Epithelial cell of prostate (primary cell): ENCODE measurements at regions not wholly inside any gene's neighbourhood (a gene's known extent, or its start where the extent isn't known, plus 50 kb on each side); places are given as distances from the start of the nearest gene placed in this dataset.
"Not testable (repeated sequence)": the region's sequence is repeated elsewhere in the genome, so short reads cannot be mapped to it uniquely, and the experiment has no call there.

Experiments
- DNase-seq: peaks from one replicate; pipeline ENCODE4 v3.0.0-alpha.2; 2011; ENCODE audit warnings: low read depth, low spot score
- H3K27ac ChIP-seq: fragments of 450-650 bp; 2 replicates; pipeline ENCODE4 v1.5.1; 2017; ENCODE audit warnings: mild to moderate bottlenecking

DNA sequence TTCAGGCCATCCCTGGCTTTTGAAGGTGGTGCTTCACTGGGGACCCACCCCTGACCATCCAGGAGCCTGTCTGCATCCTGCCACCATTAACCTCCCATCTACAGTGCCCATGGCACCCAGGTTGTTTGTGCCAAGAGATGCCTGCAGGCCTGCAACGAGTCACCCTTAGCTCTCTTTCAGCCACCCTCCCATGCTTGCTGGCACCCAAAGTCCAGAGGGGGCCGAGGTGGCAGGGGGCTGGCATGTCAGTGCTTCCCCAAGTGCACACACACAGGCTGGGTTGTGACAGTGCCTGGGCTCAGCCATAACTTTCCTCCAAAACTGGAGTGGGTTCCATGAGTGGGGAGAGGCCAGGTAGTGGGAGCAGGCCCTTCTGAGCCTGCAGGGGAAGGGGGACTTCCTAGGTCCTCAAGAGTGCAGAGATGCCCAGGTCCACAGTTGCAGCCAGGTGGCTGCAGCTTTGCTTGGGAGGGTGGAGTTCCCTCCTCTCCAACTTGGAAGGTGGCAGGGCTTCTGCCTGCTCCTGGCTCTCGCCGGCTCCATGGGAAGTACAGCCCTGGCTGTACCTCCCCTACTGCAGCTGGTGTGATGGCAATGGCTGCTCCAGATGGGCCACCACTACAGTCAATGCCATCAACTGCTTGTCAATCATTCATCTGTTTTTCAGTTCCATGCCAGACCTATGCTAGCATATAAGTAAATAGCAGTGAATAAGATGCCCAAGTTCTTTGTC, 235.9 kb upstream of the GIMD1 start:
- no peak overlapping the region for H3K27ac ChIP-seq
- DNase-seq: no peak

DNA sequence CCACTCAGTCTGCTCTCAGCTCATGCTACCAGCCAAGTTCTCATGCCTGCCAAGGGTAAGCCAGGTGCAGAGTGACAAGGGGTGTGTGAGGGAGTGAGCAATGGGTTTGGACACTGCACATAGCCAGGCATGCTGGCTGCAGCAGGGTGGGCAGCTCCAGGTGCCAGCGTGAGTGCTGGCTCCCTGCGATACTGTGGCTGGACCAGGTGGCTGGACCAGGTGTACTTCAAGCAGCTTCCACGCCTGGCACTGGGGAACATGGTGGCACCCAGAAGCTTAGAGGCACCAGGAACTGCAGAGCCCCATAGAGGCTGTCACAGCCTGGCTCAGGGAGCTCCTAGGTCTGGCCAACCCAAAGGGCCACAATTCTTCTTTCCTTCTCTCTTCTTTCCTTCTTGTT, 234.9 kb upstream of the GIMD1 start:
- H3K27ac ChIP-seq: no peak overlapping the region
- DNase-seq: no peak

DNA sequence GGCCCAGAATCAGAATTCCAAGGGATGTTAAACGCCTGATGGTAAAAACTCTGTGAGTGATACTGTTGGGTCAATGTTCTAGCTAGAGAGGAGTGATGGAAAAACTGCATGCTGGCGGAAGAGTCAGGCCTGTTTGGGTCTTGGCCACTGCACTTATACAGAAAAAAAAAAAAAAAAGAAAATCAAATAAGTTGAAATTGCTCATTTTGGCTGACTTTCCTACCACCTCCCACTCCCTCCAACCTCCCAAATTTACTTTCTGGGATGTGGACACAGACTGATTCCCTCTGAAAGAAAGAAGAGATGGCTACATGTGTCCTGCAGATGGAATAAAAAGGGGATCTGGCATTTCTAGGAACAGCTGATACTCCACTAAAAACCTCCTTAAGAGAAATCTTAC, 234.1 kb upstream of the GIMD1 start:
- DNase-seq: no peak
- H3K27ac ChIP-seq: no peak overlapping the region

DNA sequence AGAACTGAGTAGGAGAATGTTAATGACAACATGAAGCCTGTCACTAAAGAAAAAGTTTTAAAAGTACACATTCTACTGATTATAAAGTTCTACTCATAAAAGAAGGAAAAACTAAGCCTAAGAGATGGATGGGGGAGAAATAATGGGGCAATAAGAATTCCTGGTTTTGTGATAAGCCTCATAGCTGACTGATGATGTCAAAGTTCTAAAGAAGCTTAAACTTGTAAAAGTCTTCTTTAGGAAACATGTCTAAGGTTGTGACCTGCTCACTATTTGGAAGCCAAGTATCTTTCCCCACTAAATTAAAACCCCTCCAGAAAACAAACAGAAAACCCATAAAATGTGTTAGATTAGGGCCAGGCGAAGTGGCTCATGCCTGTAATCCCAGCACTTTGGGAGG, 232.9 kb upstream of the GIMD1 start:
- DNase-seq: no peak
- no peak overlapping the region for H3K27ac ChIP-seq

DNA sequence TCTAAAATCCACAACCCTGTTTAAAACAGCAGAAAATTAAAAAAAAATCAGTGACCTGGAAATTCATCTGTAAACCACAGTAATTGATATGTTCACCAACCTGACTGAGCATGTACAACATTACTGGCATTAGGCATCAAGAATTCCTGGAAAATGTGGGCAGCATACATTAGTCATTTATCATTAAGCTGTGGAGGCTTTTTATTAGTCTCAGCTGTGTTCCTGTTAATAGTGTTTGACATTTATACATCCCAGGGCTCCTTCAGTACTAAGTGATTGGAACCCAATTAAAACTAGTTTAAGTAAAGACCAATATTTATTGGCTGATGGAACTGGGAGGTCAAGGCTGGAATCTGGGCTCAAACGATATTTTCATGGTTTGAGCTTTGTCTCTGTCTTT, 227.3 kb upstream of the GIMD1 start:
- no peak for DNase-seq
- no peak overlapping the region for H3K27ac ChIP-seq

DNA sequence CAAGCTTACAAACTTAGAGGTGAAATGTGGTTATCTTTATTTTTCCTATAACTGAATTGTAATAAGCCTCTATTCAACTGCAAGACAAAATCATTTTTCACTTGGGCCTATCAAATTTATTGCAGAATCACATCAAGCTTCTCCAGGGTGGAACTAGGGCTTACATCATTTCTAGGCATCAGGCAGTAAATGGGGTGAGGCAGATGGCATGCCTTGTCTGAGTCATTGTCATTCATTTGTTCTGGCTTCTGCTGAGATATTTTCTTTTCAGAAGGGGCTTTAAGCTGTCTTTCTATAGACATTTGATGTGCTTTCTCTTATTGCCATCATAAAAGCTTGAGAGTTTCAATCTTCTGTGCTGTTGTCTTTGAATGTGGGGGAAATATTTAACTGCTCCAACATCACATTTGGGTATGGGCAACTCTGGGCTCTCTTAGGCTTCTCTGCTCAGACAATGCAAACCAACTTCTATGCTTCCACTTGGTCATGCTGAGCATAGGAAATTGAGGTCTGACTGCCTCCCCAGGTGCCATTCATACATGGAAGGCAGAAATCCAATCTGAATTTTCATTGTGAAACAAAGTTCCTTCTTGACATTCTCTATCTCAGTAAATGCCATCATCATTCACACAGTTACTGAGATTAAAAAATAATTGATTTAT, 225.8 kb upstream of the GIMD1 start:
- peak overlapping the region; percentile 23 for H3K27ac ChIP-seq
- DNase-seq: no peak

DNA sequence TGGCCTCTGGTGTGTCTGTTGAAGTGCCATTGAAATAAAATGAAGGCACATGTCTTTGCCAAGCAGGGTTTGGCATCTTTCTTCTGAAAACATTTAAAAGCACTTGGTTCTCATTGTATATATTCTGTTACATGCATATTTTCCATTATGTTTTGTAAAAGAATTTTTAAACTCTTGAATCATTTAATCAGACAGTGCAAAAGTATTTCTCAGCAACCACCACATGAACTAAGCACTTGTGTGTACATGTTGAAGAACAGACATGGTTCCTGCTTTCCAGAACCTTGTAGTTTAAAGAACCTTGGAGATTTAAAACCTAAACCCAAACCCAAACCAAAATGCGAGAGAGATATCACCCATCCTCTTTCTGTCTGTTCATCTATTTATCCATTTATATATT, 220.3 kb upstream of the GIMD1 start:
- no peak for DNase-seq
- no peak overlapping the region for H3K27ac ChIP-seq

DNA sequence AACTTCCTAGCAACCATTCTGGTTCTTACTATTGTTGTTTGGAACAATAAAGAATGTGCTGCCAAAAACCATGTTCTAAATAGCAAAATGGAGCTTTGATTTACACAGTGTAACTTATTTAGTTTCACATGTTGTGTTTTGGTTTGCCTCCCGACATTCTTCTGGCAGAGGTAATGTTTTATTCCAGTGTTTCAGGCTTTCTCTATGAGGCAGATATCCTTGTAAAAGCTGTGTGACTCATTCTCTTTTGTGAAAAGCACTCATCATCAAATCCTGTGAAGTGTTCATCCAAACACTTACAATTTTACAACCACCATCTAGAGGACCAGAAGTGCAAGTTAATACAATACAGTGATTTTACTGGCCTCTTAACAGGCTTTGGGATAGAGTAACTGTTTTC, 219.0 kb upstream of the GIMD1 start:
- H3K27ac ChIP-seq: peak overlapping the region; percentile 91
- DNase-seq: peak; percentile 60

DNA sequence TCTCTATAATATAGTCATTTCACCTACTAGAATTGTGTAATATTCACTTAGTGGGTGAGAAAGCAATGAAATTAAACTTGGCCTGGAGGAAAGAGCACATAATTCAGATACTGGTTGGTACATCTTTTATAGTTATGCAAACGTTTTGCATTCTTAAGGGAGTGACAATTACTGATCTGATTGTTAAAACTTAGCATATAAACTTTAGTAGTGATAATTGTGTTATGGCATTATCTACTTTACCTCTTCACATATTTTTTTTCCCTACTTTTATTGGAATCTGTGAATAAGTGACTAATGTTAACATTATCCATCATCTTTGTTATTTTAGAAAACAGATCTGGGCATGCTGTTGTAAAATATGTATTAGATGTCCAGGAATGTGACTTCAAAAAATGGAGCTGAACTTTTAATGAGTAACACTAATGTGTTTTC, 217.4 kb upstream of the GIMD1 start:
- peak overlapping the region; percentile 91 for H3K27ac ChIP-seq
- DNase-seq: no peak

DNA sequence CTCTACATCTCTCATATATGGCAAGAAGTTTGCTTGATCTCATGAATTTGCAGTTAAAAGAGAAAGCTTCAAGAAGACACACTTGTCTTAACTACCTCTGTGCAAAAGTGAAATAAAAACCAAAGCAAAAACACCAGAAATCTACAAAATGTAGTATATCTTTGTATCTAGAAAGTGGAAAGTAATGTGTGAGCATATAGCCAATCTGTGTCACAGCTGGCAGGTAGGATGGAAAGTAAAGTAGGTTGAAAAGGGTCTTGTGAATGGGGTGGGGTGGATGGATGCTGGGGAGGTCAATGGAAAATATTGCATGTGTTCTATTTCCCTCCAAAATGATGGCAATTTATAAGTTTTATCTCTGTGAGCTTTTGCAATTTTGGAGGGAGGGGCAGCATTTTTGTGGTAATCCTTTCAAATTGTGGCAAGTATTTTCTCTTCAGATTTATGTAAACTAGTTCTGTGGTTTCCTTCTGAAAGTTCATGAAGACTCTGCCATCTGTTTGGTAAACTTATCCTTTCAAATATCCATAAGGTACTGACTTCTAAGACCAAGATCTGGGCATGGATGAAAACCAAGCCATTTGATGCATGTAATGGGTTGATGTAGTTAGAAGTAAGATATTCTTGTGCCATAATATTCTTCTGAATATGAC, 215.9 kb upstream of the GIMD1 start:
- H3K27ac ChIP-seq: peak overlapping the region; percentile 91

DNA sequence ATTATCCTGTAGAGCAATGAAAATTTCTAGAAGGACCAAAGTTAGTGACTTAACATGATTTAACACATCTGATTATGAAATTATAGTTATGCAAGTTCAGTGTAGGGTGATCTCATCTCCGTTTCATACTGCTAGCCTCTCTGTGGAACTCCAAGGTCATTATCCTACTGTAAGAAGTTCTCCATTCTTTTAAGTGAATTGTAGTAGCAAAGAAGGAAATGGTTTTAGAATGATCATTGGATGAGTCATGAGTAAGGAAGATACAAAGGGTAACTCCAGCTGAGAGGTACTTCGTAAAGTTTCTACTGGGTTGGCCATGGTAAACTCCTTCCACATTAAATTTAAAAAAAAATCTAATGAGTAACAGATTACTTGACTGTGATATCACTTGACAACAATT, 215.0 kb upstream of the GIMD1 start:
- H3K27ac ChIP-seq: peak overlapping the region; percentile 91
- DNase-seq: peak; percentile 89

More for the DNA sequence above, 215.9 kb upstream of the GIMD1 start:
- no peak for DNase-seq

DNA sequence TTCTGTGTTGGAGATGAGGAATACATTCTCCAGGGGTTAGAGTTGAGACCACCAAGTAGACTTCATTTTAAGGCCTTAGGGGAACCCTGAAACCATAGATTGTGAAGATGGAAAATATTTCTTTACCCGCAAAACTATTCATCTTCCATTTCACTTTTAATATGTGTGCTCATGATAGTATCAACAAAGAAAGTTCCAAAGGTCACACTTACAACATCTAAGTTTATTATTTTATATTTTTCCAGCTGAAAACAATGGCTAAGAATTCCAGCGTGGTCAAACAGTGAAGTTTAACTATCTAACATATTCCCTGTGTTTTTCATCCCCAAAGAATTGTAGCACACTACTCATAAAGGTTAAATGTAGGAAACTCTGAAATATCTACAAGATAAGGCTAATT, 214.5 kb upstream of the GIMD1 start:
- peak overlapping the region; percentile 91 for H3K27ac ChIP-seq
- no peak for DNase-seq

DNA sequence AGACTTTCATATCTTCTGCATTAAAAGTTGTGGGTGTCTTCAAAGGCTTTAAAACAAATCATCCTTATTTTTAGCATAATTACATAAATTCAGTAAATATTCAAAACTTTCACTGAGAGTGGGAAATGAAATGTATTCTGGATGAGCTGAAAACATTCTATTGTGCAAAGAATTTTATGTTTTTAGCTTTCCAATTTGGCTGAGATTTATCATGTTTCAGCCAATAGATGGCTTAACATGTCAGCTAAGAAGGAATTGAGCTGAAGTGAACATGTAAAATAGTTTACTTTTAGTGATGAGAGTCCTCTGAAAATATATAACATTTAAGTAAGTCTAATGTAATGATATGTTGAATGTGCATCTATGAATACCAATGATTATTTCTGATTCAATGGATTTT, 213.5 kb upstream of the GIMD1 start:
- DNase-seq: no peak
- H3K27ac ChIP-seq: no peak overlapping the region

DNA sequence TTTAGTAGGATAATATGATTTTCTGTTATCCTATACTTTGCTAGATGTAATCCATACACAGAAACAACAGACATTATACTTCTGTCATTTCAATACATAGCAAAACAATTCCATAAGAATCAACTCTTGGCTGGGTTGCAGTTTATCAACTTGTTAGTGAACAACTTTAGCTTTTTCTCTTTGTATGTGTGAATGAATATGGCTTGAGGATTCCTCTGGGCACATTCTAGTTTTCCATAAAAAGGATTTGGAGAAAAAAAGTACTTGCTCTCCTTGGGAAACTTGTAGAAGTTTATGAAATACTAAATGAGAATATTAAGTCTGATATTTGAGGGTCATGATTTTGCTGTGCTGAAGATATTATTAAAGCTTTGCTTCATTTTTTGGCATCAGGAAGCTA, 210.7 kb upstream of the GIMD1 start:
- no peak overlapping the region for H3K27ac ChIP-seq
- DNase-seq: no peak

DNA sequence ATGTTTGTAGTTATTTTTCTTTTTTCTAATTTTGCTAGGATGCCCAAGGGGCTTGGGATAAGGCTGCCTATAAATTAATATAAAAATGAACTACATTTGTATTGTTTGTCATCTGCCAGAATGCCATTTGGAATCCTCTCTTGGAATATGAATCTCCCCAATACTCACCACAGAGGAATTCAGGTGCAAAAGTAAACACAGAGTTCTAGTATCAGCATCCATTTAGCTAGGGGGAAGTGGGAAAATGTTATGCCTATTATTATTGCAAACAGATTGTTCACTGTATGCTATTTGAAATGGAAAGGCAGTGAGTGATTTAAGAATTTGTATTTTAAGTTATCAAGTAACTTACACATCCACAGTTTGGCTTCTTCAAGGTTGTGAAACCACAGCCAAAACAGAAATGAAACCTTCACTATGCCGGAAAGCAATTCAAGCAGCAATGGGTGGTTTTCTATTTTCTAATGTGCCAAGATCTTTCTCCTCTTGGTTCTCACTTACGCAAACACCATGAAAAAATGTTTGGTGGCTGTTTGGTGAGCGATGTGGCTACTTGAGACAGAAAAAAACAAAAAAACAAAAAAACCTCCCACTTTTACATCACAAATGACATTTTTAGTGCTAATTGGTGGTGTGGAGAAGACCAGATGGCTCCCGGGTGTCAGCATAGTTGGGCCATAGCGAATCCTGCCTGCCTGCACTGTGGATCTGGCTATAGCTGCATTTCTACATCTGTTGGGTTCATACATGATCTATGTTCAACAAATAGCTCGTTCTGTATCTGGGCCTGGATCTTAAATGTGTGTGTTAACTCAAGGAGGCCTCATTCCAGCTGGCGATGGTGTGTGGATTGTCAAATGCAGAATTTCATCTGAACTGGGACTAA, 200.8 kb upstream of the GIMD1 start:
- DNase-seq: no peak

DNA sequence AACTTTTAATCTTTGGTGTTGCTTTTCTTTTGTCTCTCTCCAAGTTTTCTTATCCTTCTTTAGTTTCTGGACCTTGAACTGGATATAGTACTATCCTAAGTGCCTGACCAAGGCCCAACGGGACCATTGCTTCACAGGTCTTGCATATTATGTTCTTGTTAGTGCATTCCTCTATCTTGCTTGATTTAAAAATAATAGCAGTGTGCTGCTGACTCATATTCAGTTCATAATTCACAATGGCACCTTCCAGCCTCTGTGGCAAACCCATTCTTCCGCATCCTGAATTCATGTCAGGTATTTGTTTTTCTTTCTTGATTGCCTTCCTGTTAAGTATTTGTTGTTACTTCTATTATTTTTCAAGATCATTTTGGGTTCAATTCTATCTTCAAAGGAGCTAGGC, 197.1 kb upstream of the GIMD1 start:
- no peak for DNase-seq
- H3K27ac ChIP-seq: peak overlapping the region; percentile 32

More for the DNA sequence above, 200.8 kb upstream of the GIMD1 start:
- H3K27ac ChIP-seq: peak overlapping the region; percentile 37

DNA sequence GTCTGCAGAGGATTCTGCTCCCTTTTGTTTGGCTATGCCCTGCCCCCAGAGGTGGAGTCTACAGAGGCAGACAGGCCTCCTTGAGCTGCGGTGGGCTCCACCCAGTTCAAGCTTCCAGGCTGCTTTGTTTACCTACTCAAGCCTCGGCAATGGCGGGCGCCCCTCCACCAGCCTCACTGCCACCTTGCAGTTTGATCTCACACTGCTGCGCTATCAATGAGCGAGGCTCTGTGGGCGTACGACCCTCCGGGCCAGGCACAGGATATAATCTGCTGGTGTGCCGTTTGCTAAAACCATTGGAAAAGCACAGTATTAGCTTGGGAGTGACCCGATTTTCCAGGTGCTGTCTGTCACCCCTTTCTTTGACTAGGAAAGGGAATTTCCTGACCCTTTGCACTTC, 195.1 kb upstream of the GIMD1 start:
- H3K27ac ChIP-seq, DNase-seq: not testable (repeated sequence)

DNA sequence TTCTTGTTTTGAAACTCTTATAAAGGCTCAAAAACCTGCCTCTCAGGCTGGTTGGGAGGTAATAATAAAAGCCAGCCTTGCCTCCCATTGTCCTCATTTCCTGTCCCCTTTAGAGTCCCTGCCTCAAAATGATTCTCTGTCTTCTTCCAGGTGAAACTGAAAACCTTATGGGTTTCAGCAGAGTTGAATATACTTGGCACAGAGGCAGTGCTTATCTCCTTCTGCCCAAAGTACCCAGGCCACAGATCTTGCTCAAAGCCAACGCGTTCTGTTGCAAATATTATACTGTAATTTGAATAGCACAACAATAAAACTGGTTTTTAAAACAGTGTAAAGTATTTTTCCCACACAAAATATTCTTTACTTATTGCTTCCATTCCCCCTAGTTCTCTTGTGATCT, 183.1 kb upstream of the GIMD1 start:
- H3K27ac ChIP-seq: no peak overlapping the region
- no peak for DNase-seq

DNA sequence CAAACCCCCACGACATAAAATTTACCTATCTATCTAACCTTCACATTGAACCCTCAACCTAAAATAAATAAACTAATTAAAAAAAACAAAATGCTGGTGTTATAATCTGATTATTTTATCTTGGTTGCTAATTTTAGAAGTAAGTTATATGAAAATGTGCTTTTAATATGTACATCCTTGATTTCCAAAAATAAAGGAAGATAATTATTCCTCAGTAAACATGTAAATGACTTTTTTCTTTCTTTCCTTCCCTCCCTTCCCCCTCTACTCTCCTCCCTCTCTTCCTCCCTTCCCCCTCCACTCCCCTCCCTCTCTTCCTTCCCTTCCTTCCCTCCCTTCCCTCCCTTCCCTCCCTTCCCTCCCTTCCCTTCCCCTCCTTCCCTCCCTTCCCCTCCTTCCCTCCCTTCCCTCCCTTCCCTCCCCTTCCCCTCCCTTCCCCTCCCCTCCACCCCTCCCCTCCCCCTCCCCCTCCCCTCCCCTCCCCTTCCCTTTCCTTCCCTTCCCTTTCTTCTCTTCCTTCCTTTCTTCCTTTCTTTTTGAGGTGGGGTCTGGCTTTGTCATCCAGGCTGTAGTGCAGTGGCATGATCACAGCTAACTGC, 180.0 kb upstream of the GIMD1 start:
- H3K27ac ChIP-seq: no peak overlapping the region

DNA sequence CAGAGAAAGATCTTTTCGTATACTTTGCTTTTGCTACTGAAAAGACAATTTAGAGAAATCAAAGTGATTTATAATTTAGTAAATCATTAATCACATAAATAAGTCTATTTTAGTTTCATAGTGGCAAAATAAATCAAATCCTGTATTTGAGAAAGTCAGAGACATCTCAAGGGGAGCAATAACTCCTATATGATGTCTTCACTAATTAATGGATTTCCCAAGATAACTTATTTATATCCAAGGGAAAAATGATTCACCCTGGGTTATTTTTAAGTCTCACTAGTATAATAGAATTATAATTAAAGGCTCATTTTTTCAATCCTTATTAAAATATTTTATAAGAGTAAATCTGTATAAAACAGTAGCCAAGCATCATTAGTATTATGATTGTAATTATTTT, 177.8 kb upstream of the GIMD1 start:
- H3K27ac ChIP-seq: no peak overlapping the region
- no peak for DNase-seq

More for the DNA sequence above, 180.0 kb upstream of the GIMD1 start:
- DNase-seq: no peak
